Smooth muscle cell (in vitro differentiated cells): ENCODE measurements at regions not wholly inside any gene's neighbourhood (a gene's known extent, or its start where the extent isn't known, plus 50 kb on each side); places are given as distances from the start of the nearest gene placed in this dataset.
"Not testable (repeated sequence)": the region's sequence is repeated elsewhere in the genome, so short reads cannot be mapped to it uniquely, and the experiment has no call there.

Source experiments
- DNase-seq: peaks from one replicate; lab custom pipeline; 2025; ENCODE audit not compliant: unreplicated experiment; lab: John Stamatoyannopoulos, UW
- H2AFZ ChIP-seq: fragments of 200-600 bp; sonication (generic); 2 replicates; pipeline ENCODE4 v1.6.0; 2016; ENCODE audit warnings: antibody characterized with exemption, low read depth, mild to moderate bottlenecking
- H3F3A ChIP-seq: fragments of 200-600 bp; sonication (generic); 2 replicates; pipeline ENCODE4 v1.6.0; 2017; ENCODE audit warnings: antibody characterized with exemption, low read depth
- H3K27ac ChIP-seq: fragments of 200-600 bp; sonication (generic); 2 replicates; pipeline ENCODE4 v1.5.1; 2016; ENCODE audit warnings: low read depth, mild to moderate bottlenecking
- H3K27me3 ChIP-seq: fragments of 200-600 bp; sonication (generic); 2 replicates; pipeline ENCODE4 v1.6.1; 2016; ENCODE audit warnings: low read depth, mild to moderate bottlenecking
- H3K36me3 ChIP-seq: fragments of 200-600 bp; sonication (generic); 2 replicates; pipeline ENCODE4 v1.5.1; 2016; ENCODE audit warnings: low read depth
- H3K4me1 ChIP-seq: fragments of 200-600 bp; sonication (generic); 2 replicates; pipeline ENCODE4 v1.5.1; 2016; ENCODE audit warnings: low read depth
- H3K4me2 ChIP-seq: fragments of 200-600 bp; sonication (generic); 2 replicates; pipeline ENCODE4 v1.6.0; 2016; ENCODE audit warnings: mild to moderate bottlenecking
- H3K4me3 ChIP-seq: fragments of 200-600 bp; sonication (generic); 2 replicates; pipeline ENCODE4 v1.5.1; 2016; ENCODE audit warnings: mild to moderate bottlenecking
- H3K79me2 ChIP-seq: fragments of 200-600 bp; sonication (generic); 2 replicates; pipeline ENCODE4 v1.6.0; 2016; ENCODE audit warnings: low read depth, mild to moderate bottlenecking
- H3K9ac ChIP-seq: fragments of 200-600 bp; sonication (generic); 2 replicates; pipeline ENCODE4 v1.6.0; 2016; ENCODE audit warnings: low read depth
- H3K9me3 ChIP-seq: fragments of 200-600 bp; sonication (generic); replicated peaks from 2 replicates; pipeline ENCODE4 v1.5.1; 2016; ENCODE audit warnings: low read depth
- H4K20me1 ChIP-seq: fragments of 200-600 bp; sonication (generic); 2 replicates; pipeline ENCODE4 v1.6.0; 2016; ENCODE audit warnings: low read depth
- WGBS: methylation state at CpG from one replicate; pipeline ENCODE4 v1.1.7; 2016; ENCODE audit warnings: low lambda C conversion rate; 5-methylcytosine and 5-hydroxymethylcytosine counted together
- TF ChIP-seq, protein P1 (sequence below): fragments of 200-600 bp; sonication (generic); IDR thresholded peaks from 2 replicates; pipeline ENCODE4 v1.5.1; 2017; ENCODE audit warnings: borderline replicate concordance, mild to moderate bottlenecking, antibody characterized with exemption; ENCODE audit not compliant: insufficient read depth, poor library complexity, severe bottlenecking

DNA sequence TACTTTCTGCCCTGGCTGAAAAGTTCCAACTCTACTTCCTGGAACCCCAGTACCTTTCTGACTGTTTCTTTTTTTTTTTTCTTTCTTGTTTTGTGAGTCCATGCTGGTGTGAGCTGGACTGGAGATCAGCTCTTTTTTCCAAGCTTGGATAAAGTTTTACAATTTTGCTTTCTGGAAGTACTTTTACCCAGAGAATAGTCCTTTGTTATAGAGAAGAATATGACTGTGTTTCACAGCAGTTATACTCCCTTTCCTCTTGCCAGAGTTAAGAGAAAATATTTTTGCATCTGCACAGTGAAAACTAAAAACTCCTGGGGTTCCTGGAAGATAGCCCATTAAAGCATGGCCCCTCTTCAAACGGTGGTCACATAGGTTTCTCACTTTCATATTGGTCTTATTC is 1100.6 kb downstream of the OTOL1 start:
- Histone ChIP-seq H2AFZ (peak overlapping the region; percentile 34), H3K36me3 (no peaks in the 10 kb centered on the region), H3K27ac (no peak overlapping the region)

DNA sequence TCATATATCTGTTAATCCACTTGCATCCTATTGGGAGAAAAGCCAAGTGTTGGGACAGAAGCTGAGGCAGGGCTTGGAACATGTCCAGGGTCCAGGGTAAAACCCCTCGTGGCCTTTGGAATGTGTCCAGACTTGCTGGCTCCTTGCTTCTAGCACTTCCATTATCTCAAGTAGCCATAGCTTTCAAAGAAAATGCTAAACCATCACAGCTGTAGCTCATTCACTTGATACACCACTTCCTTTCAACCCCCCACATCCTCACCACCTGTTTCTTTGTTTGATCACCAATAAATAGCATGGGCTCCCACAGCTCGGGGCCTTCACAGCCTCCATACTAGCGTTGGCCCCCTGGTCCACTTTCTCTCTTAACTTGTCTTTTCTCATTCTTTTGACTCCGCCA is 1101.9 kb downstream of the OTOL1 start:
- not testable (repeated sequence) for H3K4me3 ChIP-seq, H3K9me3 ChIP-seq, H3K79me2 ChIP-seq, DNase-seq, H3K27ac ChIP-seq, H3F3A ChIP-seq, H2AFZ ChIP-seq, H3K36me3 ChIP-seq, H3K27me3 ChIP-seq, H3K9ac ChIP-seq, H3K4me2 ChIP-seq, H4K20me1 ChIP-seq
- H3K4me1 ChIP-seq, result peaks cover 16% of the 10 kb centered on the region
- WGBS, result 69% methylated on average over 4 of the region's 4 CpGs

More for the DNA sequence above, 1100.6 kb downstream of the OTOL1 start:
- H3K4me1 ChIP-seq, result peaks cover 16% of the 10 kb centered on the region
- no peak overlapping the region for H3K4me3 ChIP-seq
- no peaks in the 10 kb centered on the region for H3K27me3 ChIP-seq
- H3K79me2 ChIP-seq, result no peaks in the 10 kb centered on the region
- no peak overlapping the region for H3K4me2 ChIP-seq
- TF ChIP-seq, protein P1, sequence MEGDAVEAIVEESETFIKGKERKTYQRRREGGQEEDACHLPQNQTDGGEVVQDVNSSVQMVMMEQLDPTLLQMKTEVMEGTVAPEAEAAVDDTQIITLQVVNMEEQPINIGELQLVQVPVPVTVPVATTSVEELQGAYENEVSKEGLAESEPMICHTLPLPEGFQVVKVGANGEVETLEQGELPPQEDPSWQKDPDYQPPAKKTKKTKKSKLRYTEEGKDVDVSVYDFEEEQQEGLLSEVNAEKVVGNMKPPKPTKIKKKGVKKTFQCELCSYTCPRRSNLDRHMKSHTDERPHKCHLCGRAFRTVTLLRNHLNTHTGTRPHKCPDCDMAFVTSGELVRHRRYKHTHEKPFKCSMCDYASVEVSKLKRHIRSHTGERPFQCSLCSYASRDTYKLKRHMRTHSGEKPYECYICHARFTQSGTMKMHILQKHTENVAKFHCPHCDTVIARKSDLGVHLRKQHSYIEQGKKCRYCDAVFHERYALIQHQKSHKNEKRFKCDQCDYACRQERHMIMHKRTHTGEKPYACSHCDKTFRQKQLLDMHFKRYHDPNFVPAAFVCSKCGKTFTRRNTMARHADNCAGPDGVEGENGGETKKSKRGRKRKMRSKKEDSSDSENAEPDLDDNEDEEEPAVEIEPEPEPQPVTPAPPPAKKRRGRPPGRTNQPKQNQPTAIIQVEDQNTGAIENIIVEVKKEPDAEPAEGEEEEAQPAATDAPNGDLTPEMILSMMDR, result no peak
- H3K9me3 ChIP-seq, result no peaks in the 10 kb centered on the region
- DNase-seq, result no peak
- no peak overlapping the region for H3K9ac ChIP-seq
- no peaks in the 10 kb centered on the region for H3F3A ChIP-seq
- WGBS, result 92% methylated on average over 1 of the region's 1 CpG
- H4K20me1 ChIP-seq, result no peaks in the 10 kb centered on the region

DNA sequence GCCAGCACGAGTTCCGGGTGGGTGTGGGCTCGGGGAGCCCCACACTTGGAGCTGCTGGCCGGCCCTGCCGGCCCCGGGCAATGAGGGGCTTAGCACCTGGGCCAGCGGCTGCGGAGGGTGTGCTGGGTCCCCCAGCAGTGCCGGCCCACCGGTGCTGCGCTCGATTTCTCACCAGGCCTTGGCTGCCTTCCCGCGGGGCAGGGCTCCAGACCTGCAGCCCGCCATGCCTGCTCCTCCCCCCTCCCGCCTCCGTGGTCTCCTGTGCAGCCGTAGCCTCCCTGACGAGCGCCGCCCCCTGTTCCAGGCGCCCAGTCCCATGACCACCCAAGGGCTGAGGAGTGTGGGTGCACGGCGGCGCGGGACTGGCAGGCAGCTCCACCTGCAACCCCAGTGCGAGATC is 1103.1 kb downstream of the OTOL1 start:
- not testable (repeated sequence) for DNase-seq, H3K79me2 ChIP-seq, H3K36me3 ChIP-seq, H3K27me3 ChIP-seq, H3K9ac ChIP-seq, H3F3A ChIP-seq, H3K4me3 ChIP-seq, H4K20me1 ChIP-seq, H3K9me3 ChIP-seq, H3K27ac ChIP-seq, H3K4me2 ChIP-seq, H2AFZ ChIP-seq
- peaks cover 16% of the 10 kb centered on the region for H3K4me1 ChIP-seq
- WGBS, result 96% methylated on average over 15 of the region's 27 CpGs

DNA sequence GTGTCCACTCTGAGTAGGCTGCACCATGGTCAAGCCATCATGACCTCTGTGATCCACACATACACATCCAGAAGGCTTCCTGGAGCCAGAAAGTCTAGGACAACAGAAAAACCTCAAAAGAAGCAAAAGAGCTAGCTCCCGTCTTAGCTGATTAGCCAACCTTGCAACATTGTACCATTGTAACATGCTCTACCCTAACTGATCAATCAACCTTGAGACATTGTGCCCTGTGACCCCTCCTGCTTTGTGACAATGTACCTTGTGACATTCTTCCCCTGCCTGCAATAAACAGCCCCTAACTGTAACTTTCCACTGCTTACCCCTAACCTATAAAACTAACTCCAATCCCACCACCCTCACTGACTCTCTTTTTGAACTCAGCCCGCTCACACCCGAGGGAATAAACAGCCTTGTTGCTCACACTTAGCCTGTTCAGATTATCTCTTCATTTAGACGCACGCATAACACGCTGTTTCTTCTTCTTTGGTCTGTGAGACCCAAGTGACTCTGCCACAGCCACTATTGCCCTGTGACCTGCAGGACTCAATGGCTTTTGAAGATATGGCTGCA is 1104.6 kb downstream of the OTOL1 start:
- no peak overlapping the region for H3K9ac ChIP-seq
- H3K9me3 ChIP-seq, result no peaks in the 10 kb centered on the region
- DNase-seq, result no peak
- no peaks in the 10 kb centered on the region for H3K79me2 ChIP-seq
- peaks cover 16% of the 10 kb centered on the region for H3K4me1 ChIP-seq
- H3K27me3 ChIP-seq, result no peaks in the 10 kb centered on the region
- WGBS, result 84% methylated on average over 6 of the region's 6 CpGs
- no peaks in the 10 kb centered on the region for H4K20me1 ChIP-seq
- no peak overlapping the region for H3K27ac ChIP-seq
- no peaks in the 10 kb centered on the region for H3F3A ChIP-seq
- no peaks in the 10 kb centered on the region for H3K36me3 ChIP-seq
- TF ChIP-seq, protein P1, result no peak
- no peak overlapping the region for H3K4me2 ChIP-seq
- no peak overlapping the region for H3K4me3 ChIP-seq
- no peak overlapping the region for H2AFZ ChIP-seq

DNA sequence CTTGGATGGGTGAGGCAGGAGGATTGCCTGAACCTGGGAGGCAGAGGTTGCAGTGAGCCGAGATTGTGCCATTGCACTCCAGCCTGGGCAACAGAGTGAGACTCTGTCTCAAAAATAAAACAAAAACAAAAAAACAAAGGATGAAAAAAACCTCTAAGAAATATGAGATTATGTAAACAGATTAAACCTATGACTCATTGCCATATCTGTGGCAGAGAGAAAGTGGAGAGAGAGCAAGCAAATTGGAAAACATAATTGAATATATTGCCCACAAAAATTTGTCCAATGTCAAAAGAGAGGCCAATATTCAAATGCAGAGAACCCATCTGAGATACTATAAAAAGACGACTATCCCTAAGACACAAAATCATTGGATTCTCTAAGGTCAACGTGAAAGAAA is 1106.0 kb downstream of the OTOL1 start:
- no peaks in the 10 kb centered on the region for H3K79me2 ChIP-seq
- TF ChIP-seq, protein P1, result no peak
- WGBS, result 89% methylated on average over 3 of the region's 3 CpGs
- H3K36me3 ChIP-seq, result no peaks in the 10 kb centered on the region
- H2AFZ ChIP-seq, result no peak overlapping the region
- no peaks in the 10 kb centered on the region for H3K27me3 ChIP-seq
- peaks cover 9% of the 10 kb centered on the region for H3K4me1 ChIP-seq
- no peak overlapping the region for H3K4me2 ChIP-seq
- no peak overlapping the region for H3K4me3 ChIP-seq
- no peak for DNase-seq
- no peaks in the 10 kb centered on the region for H3K9me3 ChIP-seq
- no peaks in the 10 kb centered on the region for H3F3A ChIP-seq
- H4K20me1 ChIP-seq, result no peaks in the 10 kb centered on the region
- H3K9ac ChIP-seq, result no peak overlapping the region
- no peak overlapping the region for H3K27ac ChIP-seq
